ENCODE measurements at regions not wholly inside any gene's neighbourhood (a gene's known extent, or its start where the extent isn't known, plus 50 kb on each side); places are given as distances from the start of the nearest gene placed in this dataset.

DNA sequence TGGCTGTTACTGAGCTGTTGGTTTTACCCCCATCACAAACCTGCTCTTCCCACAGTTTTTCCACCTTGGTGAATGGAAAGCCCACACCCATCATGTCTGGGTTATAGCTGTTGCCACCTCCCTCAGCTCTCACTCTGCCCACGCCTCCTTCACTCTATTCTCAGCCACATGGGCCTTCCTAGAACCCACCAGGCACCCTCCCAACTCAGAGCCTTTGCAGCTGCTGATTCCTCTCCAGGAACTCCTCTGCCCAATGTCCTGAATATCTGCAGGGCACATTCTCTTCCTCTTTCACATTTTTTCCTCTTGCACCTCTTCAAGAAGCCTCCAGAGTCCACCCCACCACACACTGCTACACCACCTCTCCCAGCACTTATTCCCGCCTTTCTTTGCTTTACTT, 177.4 kb downstream of the TBXT start:
- H3K4me1 ChIP-seq (ENCODE audit: insufficient read depth, low read length): peaks cover 3% of the 10 kb centered on the region; the same call in 1 of the 2 replicates
- no peak overlapping the region for H3K27ac ChIP-seq (ENCODE audit: low read length)
- H3K4me3 ChIP-seq (ENCODE audit: low read length): no peak overlapping the region
- H3K27me3 ChIP-seq (ENCODE audit: insufficient read depth, low read length): peaks cover 99% of the 10 kb centered on the region
- no peaks in the 10 kb centered on the region for H3K9me3 ChIP-seq (ENCODE audit: insufficient read depth, low read depth, low read length)
- H3K36me3 ChIP-seq (ENCODE audit: insufficient read depth, low read depth, low read length): no peaks in the 10 kb centered on the region
- no peak overlapping the region for H3K9ac ChIP-seq (ENCODE audit: low read depth, low read length)

DNA sequence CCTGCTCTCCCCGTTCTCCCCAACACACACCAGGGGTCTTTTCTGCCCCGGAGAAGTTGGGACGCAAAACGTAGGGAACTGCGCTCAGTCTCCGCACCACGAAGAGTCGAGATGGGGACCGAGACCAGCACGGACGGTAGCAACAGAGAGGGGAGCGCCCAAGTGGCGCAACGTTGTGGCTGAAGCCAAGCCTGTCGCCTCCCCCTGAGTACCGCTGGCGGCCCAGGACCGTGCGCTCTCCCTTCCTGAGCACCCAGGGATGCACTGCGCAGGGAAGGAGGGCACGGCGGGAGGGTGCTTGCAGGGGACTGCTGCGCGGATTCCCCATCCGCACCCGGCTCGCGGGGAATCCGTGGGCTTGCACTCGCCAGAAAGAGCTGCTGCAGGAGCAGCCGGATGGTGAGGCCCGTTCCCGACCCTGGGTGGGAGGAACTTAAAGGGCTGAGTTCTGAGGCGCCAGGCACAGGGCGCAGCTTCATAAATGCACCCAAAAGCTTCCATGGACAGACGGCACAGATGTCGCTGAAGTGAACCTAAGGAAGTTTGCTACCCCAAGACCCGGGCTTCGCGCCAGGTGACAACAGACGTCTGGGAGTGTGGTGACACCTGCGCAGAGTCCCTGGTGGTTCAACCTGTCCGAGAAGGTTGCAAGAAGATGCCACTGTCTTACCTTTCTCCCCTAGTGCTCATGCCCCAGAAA, 178.7 kb downstream of the TBXT start:
- Histone ChIP-seq H3K27me3 (ENCODE audit: insufficient read depth, low read length) (peaks cover 99% of the 10 kb centered on the region), H3K27ac (ENCODE audit: low read length) (no peak overlapping the region), H3K36me3 (ENCODE audit: insufficient read depth, low read depth, low read length) (no peaks in the 10 kb centered on the region), H3K9ac (ENCODE audit: low read depth, low read length) (no peak overlapping the region), H3K4me3 (ENCODE audit: low read length) (peak overlapping the region; percentile 77), H3K9me3 (ENCODE audit: insufficient read depth, low read depth, low read length) (no peaks in the 10 kb centered on the region), H3K4me1 (ENCODE audit: insufficient read depth, low read length) (peaks cover 3% of the 10 kb centered on the region; the same call in 1 of the 2 replicates)

DNA sequence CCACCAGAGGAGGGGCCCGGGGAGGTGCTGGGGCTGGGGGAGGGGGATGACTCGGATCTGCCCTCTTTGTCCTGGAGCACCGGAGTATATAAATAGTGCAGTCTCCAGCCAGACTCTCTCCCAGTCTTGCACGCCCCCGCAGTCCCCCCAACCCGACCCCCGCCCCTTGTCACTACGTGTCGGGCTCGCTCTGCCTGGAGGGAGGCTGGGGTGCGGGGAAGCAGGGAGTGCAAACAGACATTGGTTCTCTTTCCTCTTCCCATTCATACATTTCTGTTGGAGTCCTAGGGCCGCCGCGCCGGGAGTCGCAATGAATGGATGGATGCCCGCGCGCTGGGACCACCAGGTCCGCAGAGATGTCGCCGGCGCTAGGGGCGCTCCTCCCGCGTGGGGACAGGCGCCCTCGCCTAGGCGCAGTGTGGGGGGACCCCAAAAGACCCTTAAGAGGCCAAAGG, 179.3 kb downstream of the TBXT start:
- Histone ChIP-seq H3K4me3 (ENCODE audit: low read length) (peak overlapping the region; percentile 77), H3K9ac (ENCODE audit: low read depth, low read length) (no peak overlapping the region), H3K27me3 (ENCODE audit: insufficient read depth, low read length) (peaks cover 100% of the 10 kb centered on the region), H3K4me1 (ENCODE audit: insufficient read depth, low read length) (peaks cover 3% of the 10 kb centered on the region; the same call in 1 of the 2 replicates), H3K9me3 (ENCODE audit: insufficient read depth, low read depth, low read length) (no peaks in the 10 kb centered on the region), H3K36me3 (ENCODE audit: insufficient read depth, low read depth, low read length) (no peaks in the 10 kb centered on the region), H3K27ac (ENCODE audit: low read length) (no peak overlapping the region)

DNA sequence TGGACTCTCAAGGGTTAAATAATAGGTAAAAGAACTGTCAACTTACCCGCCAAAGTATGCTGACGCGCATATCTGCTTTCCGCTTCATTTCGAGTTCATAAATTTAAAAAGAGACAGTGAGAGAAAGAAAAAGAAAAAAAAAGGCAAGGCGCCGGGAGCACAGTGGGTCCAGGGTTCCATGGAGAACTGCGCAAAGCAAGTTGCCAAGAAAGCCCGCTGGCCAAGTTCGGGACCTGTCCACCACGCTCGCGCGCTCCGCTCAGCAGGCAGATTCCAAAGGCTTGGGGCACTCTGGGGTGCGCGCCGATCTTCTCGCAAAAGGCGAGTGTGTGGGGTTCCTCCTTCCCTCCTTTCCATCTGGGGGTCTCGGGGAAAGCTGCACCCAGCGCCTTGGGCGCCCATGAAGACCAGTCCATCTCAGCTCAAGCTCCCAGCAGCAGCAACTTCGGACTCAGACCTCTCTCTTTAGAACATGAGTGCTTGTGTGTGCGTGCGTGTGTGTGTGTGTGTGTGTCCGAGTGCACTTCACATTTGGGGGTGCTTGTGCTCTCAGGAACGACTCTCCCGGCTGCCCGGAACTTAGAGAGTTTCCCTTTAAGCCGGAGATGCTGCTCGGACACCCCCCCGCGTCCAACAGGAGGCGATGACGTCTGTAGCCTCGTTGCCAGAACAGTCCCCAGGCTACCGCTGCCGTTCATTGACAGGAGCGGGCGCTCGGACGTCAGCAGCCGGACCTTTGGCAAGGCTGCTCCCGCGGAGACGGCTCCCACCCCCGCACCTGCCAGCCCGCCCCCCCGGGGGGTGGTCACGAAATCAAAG, 180.0 kb downstream of the TBXT start:
- Histone ChIP-seq H3K27ac (ENCODE audit: low read length) (no peak overlapping the region), H3K27me3 (ENCODE audit: insufficient read depth, low read length) (peaks cover 95% of the 10 kb centered on the region), H3K9me3 (ENCODE audit: insufficient read depth, low read depth, low read length) (no peaks in the 10 kb centered on the region), H3K9ac (ENCODE audit: low read depth, low read length) (no peak overlapping the region), H3K36me3 (ENCODE audit: insufficient read depth, low read depth, low read length) (no peaks in the 10 kb centered on the region), H3K4me1 (ENCODE audit: insufficient read depth, low read length) (peaks cover 3% of the 10 kb centered on the region; the same call in 1 of the 2 replicates), H3K4me3 (ENCODE audit: low read length) (peak overlapping the region; percentile 77)

- peak overlapping the region; percentile 77 for H3K4me3 ChIP-seq (ENCODE audit: low read length)
- H3K36me3 ChIP-seq (ENCODE audit: insufficient read depth, low read depth, low read length): no peaks in the 10 kb centered on the region
- H3K27me3 ChIP-seq (ENCODE audit: insufficient read depth, low read length): peaks cover 92% of the 10 kb centered on the region
- no peak overlapping the region for H3K9ac ChIP-seq (ENCODE audit: low read depth, low read length)
- H3K9me3 ChIP-seq (ENCODE audit: insufficient read depth, low read depth, low read length): no peaks in the 10 kb centered on the region
- peaks cover 3% of the 10 kb centered on the region; the same call in 1 of the 2 replicates for H3K4me1 ChIP-seq (ENCODE audit: insufficient read depth, low read length)
- no peak overlapping the region for H3K27ac ChIP-seq (ENCODE audit: low read length)
These were observed 180.7 kb downstream of the TBXT start for GRCh38 chr6:165986914-165987482.

DNA sequence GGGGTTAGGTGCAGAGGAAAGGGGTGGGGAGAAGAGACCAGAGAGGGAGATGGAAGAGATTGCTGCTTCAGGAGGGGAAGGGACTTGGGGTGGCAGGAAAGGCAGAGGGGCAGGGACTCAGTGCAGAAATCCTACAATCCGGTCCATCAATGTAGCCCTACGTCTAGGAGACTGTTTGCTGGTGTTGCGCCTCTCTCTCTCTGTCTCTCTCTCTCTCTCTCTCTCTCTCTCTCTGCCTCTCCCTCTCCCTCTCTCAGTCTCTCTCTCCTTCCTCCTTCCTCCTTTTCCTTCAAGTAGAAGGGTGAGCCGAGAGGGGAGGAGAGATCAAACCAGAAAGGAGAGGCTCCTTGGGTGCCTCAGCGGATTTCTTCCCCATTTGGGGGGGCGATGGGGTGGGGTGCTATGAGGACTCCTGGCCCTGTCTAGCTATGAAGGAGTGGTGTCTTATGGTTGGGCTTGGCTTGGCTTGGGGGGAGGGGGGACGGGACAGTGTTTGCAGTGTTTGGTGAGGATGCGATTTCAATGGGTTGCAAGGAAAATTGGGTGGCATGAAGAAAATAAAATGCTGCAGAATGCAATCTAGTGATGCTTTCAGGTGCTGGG, 181.2 kb downstream of the TBXT start:
- Histone ChIP-seq H3K4me3 (ENCODE audit: low read length) (peak overlapping the region; percentile 77; the same call in 1 of the 2 replicates), H3K27ac (ENCODE audit: low read length) (no peak overlapping the region), H3K27me3 (ENCODE audit: insufficient read depth, low read length) (peaks cover 92% of the 10 kb centered on the region)

GRCh38 chr6:165985806-165986299, 181.8 kb downstream of the TBXT start:
- Histone ChIP-seq H3K27ac (ENCODE audit: low read length) (no peak overlapping the region), H3K27me3 (ENCODE audit: insufficient read depth, low read length) (peaks cover 89% of the 10 kb centered on the region), H3K9ac (ENCODE audit: low read depth, low read length) (no peak overlapping the region), H3K9me3 (ENCODE audit: insufficient read depth, low read depth, low read length) (no peaks in the 10 kb centered on the region), H3K36me3 (ENCODE audit: insufficient read depth, low read depth, low read length) (no peaks in the 10 kb centered on the region), H3K4me3 (ENCODE audit: low read length) (peak overlapping the region; percentile 77; the same call in 1 of the 2 replicates), H3K4me1 (ENCODE audit: insufficient read depth, low read length) (peaks cover 11% of the 10 kb centered on the region; the same call in 1 of the 2 replicates)

More for the DNA sequence above, 181.2 kb downstream of the TBXT start:
- H3K4me1 ChIP-seq (ENCODE audit: insufficient read depth, low read length): peaks cover 5% of the 10 kb centered on the region; the same call in 1 of the 2 replicates
- H3K9ac ChIP-seq (ENCODE audit: low read depth, low read length): no peak overlapping the region
- no peaks in the 10 kb centered on the region for H3K36me3 ChIP-seq (ENCODE audit: insufficient read depth, low read depth, low read length)
- H3K9me3 ChIP-seq (ENCODE audit: insufficient read depth, low read depth, low read length): no peaks in the 10 kb centered on the region

GRCh38 chr6:165985281-165985805, 182.3 kb downstream of the TBXT start:
- no peaks in the 10 kb centered on the region for H3K36me3 ChIP-seq (ENCODE audit: insufficient read depth, low read depth, low read length)
- no peak overlapping the region for H3K4me3 ChIP-seq (ENCODE audit: low read length)
- no peak overlapping the region for H3K27ac ChIP-seq (ENCODE audit: low read length)
- H3K4me1 ChIP-seq (ENCODE audit: insufficient read depth, low read length): peaks cover 13% of the 10 kb centered on the region; the same call in 1 of the 2 replicates
- no peak overlapping the region for H3K9ac ChIP-seq (ENCODE audit: low read depth, low read length)
- H3K9me3 ChIP-seq (ENCODE audit: insufficient read depth, low read depth, low read length): no peaks in the 10 kb centered on the region
- peaks cover 84% of the 10 kb centered on the region for H3K27me3 ChIP-seq (ENCODE audit: insufficient read depth, low read length)

GRCh38 chr6:165984729-165985275, 182.8 kb downstream of the TBXT start:
- Histone ChIP-seq H3K36me3 (ENCODE audit: insufficient read depth, low read depth, low read length) (no peaks in the 10 kb centered on the region), H3K27ac (ENCODE audit: low read length) (no peak overlapping the region), H3K9ac (ENCODE audit: low read depth, low read length) (no peak overlapping the region), H3K4me1 (ENCODE audit: insufficient read depth, low read length) (peaks cover 13% of the 10 kb centered on the region; the same call in 1 of the 2 replicates), H3K9me3 (ENCODE audit: insufficient read depth, low read depth, low read length) (no peaks in the 10 kb centered on the region), H3K4me3 (ENCODE audit: low read length) (no peak overlapping the region), H3K27me3 (ENCODE audit: insufficient read depth, low read length) (peaks cover 78% of the 10 kb centered on the region)

DNA sequence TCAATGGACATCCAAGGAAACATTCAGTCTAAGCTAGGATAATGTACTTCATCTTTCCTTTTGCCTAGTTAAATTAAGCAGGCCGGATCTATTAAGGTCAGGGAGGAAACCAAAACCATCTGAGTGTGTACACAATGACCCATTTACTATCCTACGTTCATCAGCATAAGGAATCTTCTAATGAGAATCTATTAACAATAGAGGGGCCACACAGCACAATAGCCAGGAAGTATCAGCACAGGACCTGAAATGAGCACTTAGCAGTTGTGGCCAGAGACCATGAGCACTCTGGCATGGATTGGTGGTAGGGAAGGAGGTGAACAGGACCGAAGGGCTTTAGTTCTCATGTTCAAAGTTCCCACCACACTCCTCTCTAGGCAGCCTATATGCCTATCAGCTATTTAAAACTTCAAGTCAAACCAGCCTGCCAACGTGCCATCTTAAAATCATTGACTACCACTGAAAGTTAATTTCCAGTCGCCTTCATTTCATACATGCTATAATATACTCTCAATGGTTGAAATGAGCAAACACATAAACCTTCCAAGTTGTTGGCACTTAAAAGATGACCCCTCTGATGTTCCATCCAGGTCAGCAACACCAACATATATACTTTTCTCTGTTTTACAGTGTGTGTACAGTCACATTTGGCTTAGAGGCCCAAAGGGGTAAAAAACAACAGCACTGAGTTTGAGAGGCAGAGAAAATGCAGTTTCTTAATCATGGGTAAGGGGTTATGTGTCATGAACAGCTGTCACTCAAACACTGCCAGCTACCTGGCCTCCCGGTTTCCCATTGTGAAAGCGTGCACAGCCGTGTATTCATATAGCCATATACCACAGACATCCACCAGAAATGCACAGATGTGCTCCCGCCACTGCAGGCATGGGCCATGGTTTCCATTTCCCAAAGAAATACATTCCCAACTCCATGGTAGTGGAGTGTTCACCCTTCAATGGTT, 184.3 kb downstream of the TBXT start:
- Histone ChIP-seq H3K27ac (ENCODE audit: low read length) (no peak overlapping the region), H3K36me3 (ENCODE audit: insufficient read depth, low read depth, low read length) (no peaks in the 10 kb centered on the region), H3K27me3 (ENCODE audit: insufficient read depth, low read length) (peaks cover 64% of the 10 kb centered on the region), H3K4me3 (ENCODE audit: low read length) (no peak overlapping the region), H3K4me1 (ENCODE audit: insufficient read depth, low read length) (peaks cover 13% of the 10 kb centered on the region; the same call in 1 of the 2 replicates), H3K9ac (ENCODE audit: low read depth, low read length) (no peak overlapping the region), H3K9me3 (ENCODE audit: insufficient read depth, low read depth, low read length) (no peaks in the 10 kb centered on the region)

Measured in iPS-20b (cell line).